Calu3 (cell line): ENCODE measurements at regions not wholly inside any gene's neighbourhood (a gene's known extent, or its start where the extent isn't known, plus 50 kb on each side); places are given as distances from the start of the nearest gene placed in this dataset.

Experiments
- BruUV-seq: library from RNA; stranded (reverse); fragments of 400-500 nt; replicated peaks from 2 replicates; lab custom pipeline; 2021; lab: Mats Ljungman, UMichigan
- CTCF ChIA-PET: fragments of 300-600 bp; sonication (Branson Sonifier 250); formaldehyde crosslinking; loops from one replicate; lab custom pipeline; 2022; ENCODE audit warnings: antibody characterized with exemption; lab: Charles Lee
- DNase-seq: peaks from one replicate; pipeline ENCODE4 v3.0.0; 2022
- H3K27ac Mint-ChIP-seq: one replicate; pipeline ENCODE4 v1.8.0; 2022; ENCODE audit warnings: mixed read lengths; ENCODE audit not compliant: unreplicated experiment
- H3K27me3 Mint-ChIP-seq: one replicate; pipeline ENCODE4 v1.8.0; 2022; ENCODE audit warnings: mixed read lengths; ENCODE audit not compliant: unreplicated experiment
- H3K36me3 Mint-ChIP-seq: one replicate; pipeline ENCODE4 v1.8.0; 2022; ENCODE audit warnings: mild to moderate bottlenecking, moderate library complexity, mixed read lengths; ENCODE audit not compliant: insufficient read depth, unreplicated experiment
- H3K4me1 Mint-ChIP-seq: one replicate; pipeline ENCODE4 v1.8.0; 2022; ENCODE audit warnings: mild to moderate bottlenecking, low read depth, mixed read lengths; ENCODE audit not compliant: unreplicated experiment
- H3K4me3 Mint-ChIP-seq: one replicate; pipeline ENCODE4 v1.8.0; 2022; ENCODE audit warnings: mild to moderate bottlenecking, low read depth, moderate library complexity, mixed read lengths; ENCODE audit not compliant: unreplicated experiment
- H3K9me3 Mint-ChIP-seq: one replicate; pipeline ENCODE4 v1.8.0; 2022; ENCODE audit warnings: low read depth, mixed read lengths; ENCODE audit not compliant: unreplicated experiment
- CTCF ChIP-seq: fragments of 200-600 bp; IDR thresholded peaks from one replicate; pipeline ENCODE4 v1.8.0; 2022; ENCODE audit warnings: antibody characterized with exemption; ENCODE audit not compliant: unreplicated experiment
- intact Hi-C: fragments of 100-400 bp; cut with micrococcal nuclease; formaldehyde crosslinking; loops from one replicate; pipeline ENCODE4 v1.10.0; 2022; ENCODE audit not compliant: unreplicated experiment

GRCh38 chr2:129729011-129729410, 250.5 kb upstream of the RAB6C start:
- no peak for DNase-seq
- no peak overlapping the region for H3K4me3 Mint-ChIP-seq
- BruUV-seq, result no TSS peak
- no peaks in the 10 kb centered on the region for H3K9me3 Mint-ChIP-seq
- TF ChIP-seq CTCF, result no peak
- intact Hi-C loops, result no loop called here
- H3K27ac Mint-ChIP-seq, result no peak overlapping the region
- CTCF ChIA-PET, result no interaction called here
- no peaks in the 10 kb centered on the region for H3K4me1 Mint-ChIP-seq
- no peaks in the 10 kb centered on the region for H3K36me3 Mint-ChIP-seq
- H3K27me3 Mint-ChIP-seq, result no peaks in the 10 kb centered on the region

DNA sequence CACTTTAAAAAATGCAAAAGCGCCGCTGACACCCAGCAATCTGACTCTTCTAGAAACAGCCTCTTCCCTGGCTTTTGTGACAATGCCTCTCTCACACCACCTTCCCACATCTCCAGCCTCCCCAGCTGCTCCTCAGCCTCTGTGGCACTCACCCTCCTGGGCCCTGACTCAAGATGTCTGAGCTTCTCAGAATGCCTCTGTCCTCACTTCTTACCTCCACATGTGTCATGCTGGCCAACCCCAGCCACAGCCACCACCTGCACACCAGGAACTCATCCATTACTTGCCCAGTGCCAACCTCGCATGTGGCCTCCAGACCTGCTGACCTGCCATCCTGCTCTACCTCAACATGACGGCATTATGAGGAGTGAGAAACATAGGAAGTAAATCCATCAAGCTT, 249.8 kb upstream of the RAB6C start:
- no peak overlapping the region for H3K27ac Mint-ChIP-seq
- no peak for DNase-seq
- H3K4me1 Mint-ChIP-seq, result no peaks in the 10 kb centered on the region
- no TSS peak for BruUV-seq
- no peak overlapping the region for H3K4me3 Mint-ChIP-seq
- no peaks in the 10 kb centered on the region for H3K9me3 Mint-ChIP-seq
- TF ChIP-seq CTCF, result no peak
- intact Hi-C loops, result no loop called here
- no peaks in the 10 kb centered on the region for H3K27me3 Mint-ChIP-seq
- H3K36me3 Mint-ChIP-seq, result no peaks in the 10 kb centered on the region
- CTCF ChIA-PET, result no interaction called here

- no peaks in the 10 kb centered on the region for H3K27me3 Mint-ChIP-seq
- no peak overlapping the region for H3K4me3 Mint-ChIP-seq
- H3K4me1 Mint-ChIP-seq, result no peaks in the 10 kb centered on the region
- no peaks in the 10 kb centered on the region for H3K9me3 Mint-ChIP-seq
- no TSS peak for BruUV-seq
- intact Hi-C loops, result no loop called here
- no peak for DNase-seq
- no peak for TF ChIP-seq CTCF
- H3K36me3 Mint-ChIP-seq, result no peaks in the 10 kb centered on the region
- CTCF ChIA-PET, result no interaction called here
- H3K27ac Mint-ChIP-seq, result no peak overlapping the region
Observed at GRCh38 chr2:129730979-129731378, 248.5 kb upstream of the RAB6C start.

DNA sequence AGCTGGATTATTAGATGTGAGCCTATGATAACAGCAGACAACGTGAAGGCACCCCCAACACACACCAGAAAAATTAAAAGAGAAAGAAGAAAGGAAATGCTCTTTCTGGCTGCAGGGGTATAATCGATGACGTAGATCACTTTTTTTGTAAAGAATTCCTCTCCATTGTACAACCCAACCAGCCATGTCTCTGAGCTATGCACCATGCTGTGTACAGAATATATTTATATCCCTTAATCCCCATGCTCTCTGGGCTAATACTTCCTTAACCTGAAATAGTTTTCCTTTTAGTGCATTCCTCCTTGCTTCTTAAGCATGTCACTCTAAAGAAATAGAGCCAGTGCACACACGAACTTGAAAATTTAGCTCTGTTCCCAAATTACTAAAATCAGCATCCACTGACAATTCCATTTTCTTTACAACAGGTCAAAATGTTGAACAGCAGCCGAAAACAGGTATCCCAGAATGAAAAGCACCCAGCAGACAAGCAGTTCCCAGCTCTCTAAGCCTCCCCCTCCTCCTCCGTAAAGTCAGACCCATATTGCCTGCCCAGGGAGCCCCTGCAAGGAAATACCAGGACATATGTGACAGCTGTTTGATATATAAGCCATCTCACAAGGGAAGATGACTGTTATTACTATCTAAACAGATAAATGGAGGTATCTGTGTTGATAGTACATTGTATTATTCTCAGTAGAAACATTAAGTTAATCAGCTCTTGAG, 247.4 kb upstream of the RAB6C start:
- TF ChIP-seq CTCF, result no peak
- H3K27me3 Mint-ChIP-seq, result no peaks in the 10 kb centered on the region
- no TSS peak for BruUV-seq

More for the DNA sequence above, 247.4 kb upstream of the RAB6C start:
- CTCF ChIA-PET, result no interaction called here
- no peak overlapping the region for H3K27ac Mint-ChIP-seq
- no peak overlapping the region for H3K4me3 Mint-ChIP-seq
- intact Hi-C loops, result no loop called here
- no peaks in the 10 kb centered on the region for H3K36me3 Mint-ChIP-seq
- no peak for DNase-seq
- no peaks in the 10 kb centered on the region for H3K9me3 Mint-ChIP-seq
- no peaks in the 10 kb centered on the region for H3K4me1 Mint-ChIP-seq
